DMS114 treated with DMSO at 0.1 percent for 48 hours (cell line): ENCODE measurements at regions not wholly inside any gene's neighbourhood (a gene's known extent, or its start where the extent isn't known, plus 50 kb on each side); places are given as distances from the start of the nearest gene placed in this dataset.
"Not testable (repeated sequence)": the region's sequence is repeated elsewhere in the genome, so short reads cannot be mapped to it uniquely, and the experiment has no call there.

ENCODE experiments used
- DNase-seq: peaks from one replicate; lab custom pipeline; 2025; ENCODE audit not compliant: unreplicated experiment; lab: John Stamatoyannopoulos, UW

GRCh38 chr1:56133522-56134472, 445.6 kb downstream of the PLPP3 start:
- DNase-seq = no peak

DNA sequence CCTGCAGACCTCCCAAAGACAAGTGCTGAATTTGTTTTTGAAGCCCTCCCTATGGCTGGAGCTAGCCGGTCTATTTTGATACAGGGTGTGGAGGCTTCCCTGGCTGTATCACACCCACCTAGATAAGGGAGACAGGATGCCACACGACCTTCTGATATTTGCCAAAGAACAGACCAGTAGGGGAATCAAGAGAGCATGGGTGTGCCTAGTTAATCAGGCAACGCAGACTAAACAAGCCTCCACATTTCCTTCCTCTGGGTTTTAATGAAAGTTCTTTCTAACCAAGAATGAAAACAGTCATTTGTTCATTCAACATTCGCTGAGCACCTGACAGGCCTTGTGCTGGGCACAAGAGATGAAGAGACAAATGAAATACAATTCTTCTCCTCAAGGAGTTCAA, 446.8 kb downstream of the PLPP3 start:
- DNase-seq = no peak

DNA sequence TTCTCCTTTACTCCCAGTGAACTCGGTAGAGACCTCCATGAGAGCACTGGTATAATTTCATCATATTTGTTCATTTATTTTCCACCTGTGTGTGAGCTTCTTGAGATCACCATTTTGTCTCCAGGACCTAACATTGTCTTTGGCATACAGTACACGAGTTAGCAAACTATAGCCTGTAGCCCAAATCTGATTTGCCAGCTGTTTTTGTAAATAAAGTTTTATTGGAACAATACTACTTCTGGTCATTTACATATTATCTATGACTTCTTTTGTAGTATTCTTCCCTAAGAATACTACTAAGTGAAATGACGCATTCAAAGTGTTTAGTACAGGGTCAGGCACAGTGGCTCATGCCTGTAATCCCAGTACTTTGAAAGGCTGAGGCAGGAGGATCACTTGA, 449.5 kb downstream of the PLPP3 start:
- DNase-seq = no peak

DNA sequence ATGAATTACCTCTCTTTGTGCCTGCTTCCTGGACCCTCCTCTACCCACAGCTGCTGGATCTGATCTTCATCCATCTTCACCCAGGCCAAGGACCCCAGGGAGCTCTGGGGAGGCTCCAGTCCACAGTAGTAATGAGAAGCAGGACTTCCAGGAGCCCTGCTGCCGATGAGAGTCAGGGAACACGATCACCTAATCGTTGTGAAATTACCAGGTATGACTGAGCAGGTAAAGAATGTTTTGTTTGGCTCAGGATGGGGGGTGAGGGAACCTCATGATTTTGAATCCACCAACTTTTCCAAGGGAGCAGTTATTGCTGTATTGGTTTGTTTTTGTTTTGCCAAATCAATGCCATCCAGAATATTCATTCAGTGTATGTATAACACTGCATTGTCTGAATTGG, 454.0 kb downstream of the PLPP3 start:
- DNase-seq = no peak

DNA sequence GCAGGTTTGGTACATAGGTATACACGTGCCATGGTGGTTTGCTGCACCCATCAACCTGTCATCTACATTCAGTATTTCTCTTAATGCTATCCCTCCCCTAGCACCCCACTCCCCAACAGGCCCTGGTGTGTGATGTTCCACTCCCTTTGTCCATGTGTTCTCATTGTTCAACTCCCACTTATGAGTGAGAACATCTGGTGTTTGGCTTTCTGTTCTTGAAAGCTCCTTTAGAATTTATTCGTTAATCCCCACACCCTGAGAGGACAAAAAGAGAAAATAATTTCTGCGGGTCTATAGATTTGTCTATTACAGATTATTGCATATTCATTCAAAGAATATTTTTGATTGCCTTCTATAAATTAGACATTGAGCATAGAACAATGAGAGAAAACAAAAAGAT, 455.5 kb downstream of the PLPP3 start:
- DNase-seq = no peak

GRCh38 chr1:56123421-56123820, 455.9 kb downstream of the PLPP3 start:
- no peak for DNase-seq

DNA sequence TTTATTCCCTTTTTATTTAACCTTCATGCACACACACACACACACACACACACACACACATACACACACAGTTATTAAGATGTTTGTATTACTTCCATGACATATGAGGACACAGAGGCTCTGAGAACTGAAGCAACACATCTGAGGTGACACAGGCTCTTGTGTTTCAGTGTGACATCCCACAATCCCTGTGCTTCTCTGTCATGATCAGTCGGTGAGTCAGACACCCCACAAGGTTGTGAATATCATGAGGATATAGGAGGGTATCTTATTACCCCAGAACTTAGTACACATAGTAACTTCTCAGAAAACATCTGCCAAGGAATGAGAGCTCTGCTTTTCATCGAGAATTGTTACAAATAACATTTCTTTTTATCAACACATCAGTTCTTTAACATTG, 459.3 kb downstream of the PLPP3 start:
- DNase-seq = no peak

DNA sequence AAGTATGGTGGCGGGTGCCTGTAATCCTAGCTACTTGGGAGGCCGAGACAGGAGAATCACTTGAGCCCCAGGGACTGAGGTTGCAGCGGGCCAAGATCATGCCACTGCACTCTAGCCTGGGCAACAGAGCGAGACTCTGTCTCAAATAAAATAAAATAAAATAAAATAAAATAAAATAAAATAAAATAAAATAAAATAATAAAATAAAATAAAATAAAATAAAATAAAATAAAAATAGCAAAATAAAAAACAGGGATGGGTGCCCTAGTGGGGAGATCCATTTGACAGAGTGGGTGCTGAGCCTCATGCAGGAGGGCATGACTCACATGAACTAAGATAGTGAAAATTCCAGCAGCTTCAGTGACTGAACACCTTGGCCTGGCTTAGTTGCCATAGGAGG, 460.7 kb downstream of the PLPP3 start:
- DNase-seq = not testable (repeated sequence)

GRCh38 chr1:56115701-56116100, 463.7 kb downstream of the PLPP3 start:
- DNase-seq = no peak

DNA sequence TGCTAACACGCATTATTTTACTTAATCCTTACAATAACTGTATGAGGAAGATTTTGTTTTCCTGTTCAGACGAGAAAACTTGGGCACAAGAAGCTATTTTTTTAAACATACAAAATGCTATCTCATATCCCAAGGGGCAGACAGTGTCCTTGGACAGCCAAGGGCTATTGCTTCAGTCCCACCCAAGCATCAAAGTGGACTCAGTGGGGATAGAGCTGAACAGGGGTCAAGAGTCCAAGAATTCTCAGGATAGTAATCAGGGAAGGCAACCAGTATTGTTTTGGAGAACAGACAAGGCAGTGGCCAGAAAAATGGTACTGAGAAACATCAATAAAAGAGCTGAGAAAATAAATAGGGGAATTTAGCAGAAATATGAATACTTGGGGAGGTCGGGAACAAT, 465.7 kb downstream of the PLPP3 start:
- no peak for DNase-seq

DNA sequence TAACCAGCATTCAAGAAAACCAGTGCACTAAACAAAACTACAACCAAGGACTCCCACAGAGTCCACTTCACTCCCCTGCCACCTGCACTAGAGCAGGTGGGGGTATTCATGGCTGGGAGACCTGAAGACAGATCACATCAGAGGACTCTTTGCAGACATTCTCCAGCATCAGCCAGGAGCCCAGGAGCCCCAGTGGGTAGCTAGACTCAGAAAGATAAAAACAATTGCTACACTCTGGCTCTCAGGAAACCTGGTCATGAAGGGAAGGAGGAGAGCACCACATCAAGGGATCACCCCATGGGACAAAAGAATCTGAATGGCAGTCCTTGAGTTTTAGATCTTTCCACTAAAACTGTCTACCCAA, 472.1 kb downstream of the PLPP3 start:
- DNase-seq = no peak

- no peak for DNase-seq
These were observed 472.7 kb downstream of the PLPP3 start for GRCh38 chr1:56106531-56107274.

DNA sequence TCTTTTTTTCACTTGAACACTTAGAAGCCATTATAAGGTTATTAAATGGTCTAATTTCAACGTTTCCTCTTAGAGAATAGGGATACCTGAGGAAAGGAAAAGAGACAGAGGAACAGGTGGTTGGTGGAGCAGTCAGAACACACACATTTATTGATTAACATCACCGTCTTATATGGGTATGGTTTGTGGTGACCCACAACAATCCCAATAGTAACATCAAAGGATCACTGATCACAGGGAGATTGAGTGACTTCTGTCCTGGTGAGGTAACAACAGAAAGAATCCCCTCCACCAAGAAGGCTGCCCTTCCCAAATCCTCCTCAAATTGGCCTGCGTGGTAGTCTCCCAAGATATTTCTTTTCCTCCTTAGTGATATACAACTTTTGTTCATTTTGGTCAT, 474.0 kb downstream of the PLPP3 start:
- DNase-seq = no peak

GRCh38 chr1:56099766-56100265, 479.5 kb downstream of the PLPP3 start:
- no peak for DNase-seq

DNA sequence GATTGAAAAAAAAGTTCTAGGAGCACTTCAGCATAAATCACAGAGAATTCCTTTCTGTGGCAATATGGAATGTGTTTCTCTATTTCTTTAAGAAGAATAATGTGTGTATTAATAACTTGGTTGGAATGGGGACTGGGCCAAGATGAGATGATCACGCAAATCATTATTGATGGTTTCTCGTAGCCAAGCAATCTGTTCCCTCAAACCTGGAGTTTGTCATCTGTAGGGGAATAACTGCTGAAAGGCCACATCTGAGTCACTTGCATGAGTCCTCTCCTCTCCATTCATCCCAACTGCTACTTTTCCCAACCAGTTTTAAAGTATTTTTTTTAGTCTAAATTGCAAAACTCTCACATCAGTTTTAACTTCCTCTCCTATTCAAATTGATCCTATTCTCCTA, 480.4 kb downstream of the PLPP3 start:
- DNase-seq = no peak

- no peak for DNase-seq
These were observed 481.6 kb downstream of the PLPP3 start for GRCh38 chr1:56097713-56098112.

DNA sequence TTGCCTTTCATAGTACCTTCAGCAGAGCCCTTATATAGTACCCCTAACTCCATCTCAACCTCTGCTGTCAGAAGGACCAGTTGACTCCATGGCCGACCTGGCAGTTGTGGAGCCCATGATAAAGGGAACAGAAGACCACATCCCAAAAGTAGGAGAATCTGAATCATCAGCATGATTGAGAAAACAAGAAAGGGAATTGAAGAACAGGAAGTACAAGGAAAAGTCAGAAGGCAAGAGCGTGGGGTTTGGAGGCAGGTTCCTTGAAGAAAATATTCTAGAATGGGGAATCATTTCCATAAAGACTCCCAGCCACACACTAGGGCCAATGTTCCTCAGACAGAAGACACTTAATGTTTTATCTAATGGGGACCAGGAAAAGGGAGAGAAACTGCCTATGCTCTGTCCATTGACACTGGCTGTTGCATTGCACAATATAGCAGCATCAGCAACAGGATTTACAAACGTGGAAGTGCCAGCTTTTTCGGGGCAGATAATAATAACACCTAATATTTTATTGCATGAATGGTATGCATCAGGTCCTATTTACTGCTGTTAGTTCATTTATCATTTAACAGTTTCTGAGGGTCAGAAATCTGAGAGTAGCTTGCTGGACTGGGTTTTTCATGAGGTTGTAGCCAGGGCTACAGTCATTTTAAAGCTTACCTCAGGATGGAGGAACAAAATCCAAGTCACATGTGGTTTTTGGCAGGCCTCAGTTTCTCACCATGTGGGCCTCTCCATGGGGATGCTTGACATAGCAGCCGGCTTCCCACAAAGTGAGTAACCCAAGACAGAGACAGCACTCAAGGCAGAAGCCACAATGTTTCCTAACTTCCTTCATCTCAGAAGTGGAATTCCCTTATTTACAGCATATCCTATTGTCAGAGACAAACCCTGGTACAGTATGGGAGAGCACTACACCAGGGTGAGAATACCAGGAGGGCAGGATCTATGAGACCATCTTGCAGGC, 483.4 kb downstream of the PLPP3 start:
- no peak for DNase-seq

GRCh38 chr1:56094168-56094567, 485.2 kb downstream of the PLPP3 start:
- DNase-seq = no peak

GRCh38 chr1:56092684-56093570, 486.4 kb downstream of the PLPP3 start:
- DNase-seq = no peak

- not testable (repeated sequence) for DNase-seq
These were observed 489.5 kb downstream of the PLPP3 start for GRCh38 chr1:56089826-56090225.
